Skeletal muscle tissue (tissue), 3 donors: ENCODE measurements at regions not wholly inside any gene's neighbourhood (a gene's known extent, or its start where the extent isn't known, plus 50 kb on each side); places are given as distances from the start of the nearest gene placed in this dataset.

ENCODE experiments used
- H3K27ac ChIP-seq: one replicate; pipeline ENCODE4 v1.7.0; 2013; ENCODE audit warnings: mild to moderate bottlenecking, low read depth, low read length, inconsistent platforms
- H3K27me3 ChIP-seq, 3 donors: one replicate each; pipeline ENCODE4 v1.7.0; 2013; ENCODE audit warnings: low read length in 3 of 3; ENCODE audit not compliant: control insufficient read depth in 3 of 3, insufficient read depth in 3 of 3
- H3K36me3 ChIP-seq, 3 donors: one replicate each; pipeline ENCODE4 v1.7.0; 2013; ENCODE audit warnings: low read length in 3 of 3; ENCODE audit not compliant: control insufficient read depth in 3 of 3, insufficient read depth in 3 of 3
- H3K4me1 ChIP-seq, 3 donors: one replicate each; pipeline ENCODE4 v1.7.0; 2013; ENCODE audit warnings: low read length in 3 of 3, mild to moderate bottlenecking in 3 of 3; ENCODE audit not compliant: control insufficient read depth in 3 of 3, insufficient read depth in 3 of 3
- H3K4me3 ChIP-seq, 3 donors: one replicate each; pipeline ENCODE4 v1.7.0; 2013; ENCODE audit warnings: low read length in 3 of 3
- H3K9ac ChIP-seq, 3 donors: one replicate each; pipeline ENCODE4 v1.7.0; 2013; ENCODE audit warnings: low read length in 3 of 3, mild to moderate bottlenecking in 3 of 3, moderate library complexity in 2 of 3, low read depth in 1 of 3
- H3K9me3 ChIP-seq, 3 donors: one replicate each; pipeline ENCODE4 v1.7.0; 2013; ENCODE audit warnings: low read length in 3 of 3; ENCODE audit not compliant: control insufficient read depth in 3 of 3
- donor health status: Osteomylitis.

DNA sequence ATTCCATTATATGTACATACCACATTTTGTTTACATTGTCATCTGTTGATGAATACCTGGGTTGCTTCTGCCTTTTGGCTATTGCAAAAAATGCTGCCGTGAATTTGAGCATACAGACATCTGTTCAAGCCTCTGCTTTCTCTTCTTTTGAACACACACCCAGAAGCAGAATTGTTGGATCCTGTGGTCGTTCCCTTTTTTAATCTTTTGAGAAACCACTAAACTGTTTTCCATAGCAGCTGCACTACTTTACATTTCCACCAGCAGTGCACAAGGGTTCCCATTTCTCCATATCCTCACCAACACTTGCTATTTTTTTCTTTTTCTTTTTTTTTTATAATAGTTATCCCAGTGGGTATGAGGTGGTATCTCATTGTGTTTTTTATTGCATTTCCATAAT, 123.5 kb downstream of the TEX29 start:
- Histone ChIP-seq H3K27ac (no peak overlapping the region), H3K9ac (no peak overlapping the region), H3K4me3 (no peak overlapping the region), H3K27me3 (peaks cover 0 to 14% (median 7%) of the 10 kb centered on the region in 3 donors), H3K36me3 (no peaks in the 10 kb centered on the region), H3K9me3 (peaks cover 4 to 7% (median 5%) of the 10 kb centered on the region in 3 donors), H3K4me1 (no peaks in the 10 kb centered on the region)

DNA sequence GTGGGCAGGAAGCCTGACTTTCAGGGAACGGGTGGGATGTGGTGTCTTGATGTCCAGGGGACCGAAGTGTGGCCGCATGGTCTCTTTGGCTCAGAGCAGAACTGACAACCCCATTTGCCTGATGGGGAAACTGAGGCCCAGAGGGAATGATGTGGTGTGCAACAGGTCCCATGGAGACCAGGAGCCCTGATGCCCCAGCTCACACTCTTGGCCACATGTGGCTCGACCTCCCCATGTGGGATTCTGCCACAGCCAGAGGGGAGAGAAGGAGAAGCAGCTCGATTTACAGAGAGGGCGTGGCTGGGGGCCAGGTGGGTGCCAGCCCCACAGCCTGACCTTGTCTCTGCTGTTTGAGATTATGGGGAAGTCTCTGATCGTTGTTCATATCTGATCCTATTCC, 128.1 kb downstream of the TEX29 start:
- peaks cover 8 to 23% (median 12%) of the 10 kb centered on the region in 3 donors for H3K27me3 ChIP-seq
- no peaks in the 10 kb centered on the region for H3K36me3 ChIP-seq

DNA sequence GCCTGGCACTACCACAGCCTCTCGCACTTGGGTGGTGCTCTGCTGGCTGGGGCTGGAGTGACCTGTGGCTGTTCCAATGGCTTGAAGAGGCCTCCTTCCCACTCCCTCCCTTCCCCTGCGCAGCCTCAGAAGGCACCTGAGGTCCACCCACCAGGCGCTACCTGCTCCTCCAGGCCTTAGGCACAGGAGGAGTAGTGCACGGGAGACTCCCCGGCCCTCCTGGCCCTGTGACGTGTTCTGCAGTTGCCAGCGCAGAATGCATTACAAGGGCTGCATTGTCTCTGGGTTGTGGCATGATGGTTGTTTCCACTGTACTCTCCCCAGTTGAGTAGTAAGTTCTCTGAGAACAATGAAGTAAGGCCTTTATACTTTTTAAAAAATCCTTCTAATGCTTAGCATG, 128.6 kb downstream of the TEX29 start:
- Histone ChIP-seq H3K4me1 (no peaks in the 10 kb centered on the region), H3K36me3 (no peaks in the 10 kb centered on the region), H3K9me3 (peaks cover 4 to 7% (median 4%) of the 10 kb centered on the region in 3 donors), H3K9ac (no peak overlapping the region), H3K27ac (no peak overlapping the region), H3K4me3 (no peak overlapping the region), H3K27me3 (peaks cover 8 to 23% (median 12%) of the 10 kb centered on the region in 3 donors)

More for the DNA sequence above, 128.1 kb downstream of the TEX29 start:
- no peak overlapping the region for H3K9ac ChIP-seq
- H3K4me3 ChIP-seq: no peak overlapping the region
- peaks cover 4 to 7% (median 4%) of the 10 kb centered on the region in 3 donors for H3K9me3 ChIP-seq
- H3K27ac ChIP-seq: no peak overlapping the region
- no peaks in the 10 kb centered on the region for H3K4me1 ChIP-seq

DNA sequence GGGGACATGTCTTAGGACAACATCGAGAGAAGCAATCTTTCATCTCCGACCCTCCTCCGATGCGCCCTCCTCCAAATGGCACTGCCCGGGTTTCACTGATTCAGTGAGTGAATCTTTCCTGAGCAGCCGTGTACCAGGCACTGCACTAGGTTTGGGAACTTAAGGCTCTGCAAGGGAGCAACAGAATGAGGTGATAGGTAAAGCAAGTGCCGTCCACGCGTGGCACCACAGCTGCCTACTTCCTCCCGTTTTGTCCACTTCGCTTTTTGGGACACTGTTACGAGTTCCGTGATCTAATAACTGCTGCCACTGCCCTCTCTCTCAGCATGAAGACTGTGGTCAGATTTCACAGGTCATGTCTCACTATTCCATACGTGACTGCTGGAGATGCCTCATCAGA, 131.0 kb downstream of the TEX29 start:
- Histone ChIP-seq H3K27ac (no peak overlapping the region), H3K36me3 (no peaks in the 10 kb centered on the region), H3K27me3 (peaks cover 8 to 23% (median 12%) of the 10 kb centered on the region in 3 donors), H3K9ac (no peak overlapping the region), H3K9me3 (peaks cover 4 to 7% (median 4%) of the 10 kb centered on the region in 3 donors), H3K4me3 (no peak overlapping the region), H3K4me1 (no peaks in the 10 kb centered on the region)

DNA sequence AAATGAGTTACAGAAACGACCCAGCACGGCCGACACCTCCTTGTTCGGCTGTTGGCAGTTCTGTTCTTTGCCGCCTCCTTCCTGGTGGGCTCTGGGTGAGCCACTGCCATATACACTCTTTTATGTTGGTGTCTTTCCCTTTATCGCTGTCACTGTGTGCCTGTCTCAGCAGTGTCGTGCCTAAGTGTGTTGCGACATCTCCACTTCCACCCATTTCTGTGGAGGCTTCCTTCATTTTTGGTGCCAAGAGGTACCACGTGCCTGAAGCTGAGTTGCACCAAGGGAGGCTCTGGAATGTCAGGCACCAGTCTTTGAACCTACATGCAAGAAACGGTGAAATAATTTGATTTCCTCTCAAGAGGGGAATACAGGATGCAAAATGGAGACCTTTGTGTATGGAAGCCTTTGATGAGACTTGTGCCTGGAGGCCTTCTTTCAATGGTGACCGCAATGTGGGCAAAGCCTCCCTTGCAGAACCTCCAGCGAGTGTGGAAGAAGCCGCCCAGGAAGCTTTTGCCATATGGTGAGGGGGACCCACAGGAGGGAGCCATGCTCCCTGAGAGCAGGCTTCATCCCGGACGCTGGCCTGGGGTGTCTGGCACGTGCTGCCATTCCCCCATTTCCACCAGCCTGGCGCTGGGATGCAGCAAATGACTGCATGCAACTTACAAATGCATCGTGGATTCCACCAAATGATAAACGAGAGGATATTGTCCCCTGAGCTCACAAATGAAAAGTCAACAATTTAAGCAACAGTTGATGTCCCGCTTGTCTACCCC, 136.2 kb downstream of the TEX29 start:
- Histone ChIP-seq H3K27ac (no peak overlapping the region), H3K4me3 (no peak overlapping the region), H3K4me1 (peaks cover 0 to 4% (median 0%) of the 10 kb centered on the region in 3 donors), H3K9ac (no peak overlapping the region), H3K27me3 (peaks cover 18 to 35% (median 25%) of the 10 kb centered on the region in 3 donors), H3K36me3 (no peaks in the 10 kb centered on the region), H3K9me3 (peaks cover 0 to 1% (median 0%) of the 10 kb centered on the region in 3 donors)

DNA sequence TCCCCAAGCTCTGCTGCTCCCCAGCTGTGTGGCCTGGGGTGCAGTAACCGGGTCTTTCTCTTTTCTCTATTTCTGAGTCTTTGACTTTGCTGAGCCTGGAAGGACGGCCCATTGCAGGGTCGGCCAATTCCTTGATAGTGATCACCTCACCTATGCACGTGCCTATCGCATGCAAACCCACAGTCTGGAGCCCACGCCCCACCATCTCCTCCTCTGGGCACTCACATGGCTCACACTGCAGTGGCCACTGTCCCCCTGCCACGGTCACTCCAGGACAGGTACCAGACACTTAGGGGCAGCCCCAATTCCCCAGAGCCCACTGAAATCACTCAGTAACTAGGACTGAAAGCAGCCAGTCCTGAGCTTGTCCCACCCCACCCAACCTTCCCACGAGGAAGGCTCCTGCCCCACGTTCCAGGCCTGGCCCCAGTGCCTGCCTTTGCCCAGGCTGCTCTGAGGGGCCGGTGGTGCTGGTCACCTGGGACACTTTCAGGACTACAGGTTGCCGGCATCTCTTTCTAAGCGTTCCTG, 137.6 kb downstream of the TEX29 start:
- no peak overlapping the region for H3K4me3 ChIP-seq

DNA sequence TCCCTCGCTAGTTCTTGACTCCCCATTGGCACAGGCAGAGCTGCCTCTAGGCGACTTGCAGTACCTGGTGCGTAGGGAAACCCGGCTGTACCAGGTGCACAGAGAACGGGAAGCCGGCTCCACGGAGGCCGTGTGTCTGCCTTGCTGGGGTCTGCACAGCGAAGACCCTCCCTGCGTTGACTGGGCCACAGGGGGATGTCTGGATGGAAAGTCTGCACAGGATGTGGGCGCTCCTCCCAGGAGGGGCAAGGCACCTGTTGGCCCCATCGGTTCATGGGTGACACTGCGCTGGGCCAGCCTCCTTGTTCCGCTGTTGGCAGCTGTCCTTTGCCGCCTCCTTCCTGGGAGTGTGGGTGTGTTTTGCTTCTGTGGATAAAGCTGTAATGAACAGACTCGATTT, 138.3 kb downstream of the TEX29 start:
- peaks cover 19 to 38% (median 22%) of the 10 kb centered on the region in 3 donors for H3K27me3 ChIP-seq
- H3K27ac ChIP-seq: no peak overlapping the region
- no peak overlapping the region for H3K4me3 ChIP-seq
- no peak overlapping the region for H3K9ac ChIP-seq
- H3K36me3 ChIP-seq: no peaks in the 10 kb centered on the region
- H3K4me1 ChIP-seq: peaks cover 0 to 4% (median 0%) of the 10 kb centered on the region in 3 donors
- H3K9me3 ChIP-seq: no peaks in the 10 kb centered on the region

More for the DNA sequence above, 137.6 kb downstream of the TEX29 start:
- Histone ChIP-seq H3K36me3 (no peaks in the 10 kb centered on the region), H3K9ac (no peak overlapping the region), H3K27me3 (peaks cover 19 to 35% (median 22%) of the 10 kb centered on the region in 3 donors), H3K9me3 (no peaks in the 10 kb centered on the region), H3K4me1 (peaks cover 0 to 4% (median 0%) of the 10 kb centered on the region in 3 donors), H3K27ac (no peak overlapping the region)

DNA sequence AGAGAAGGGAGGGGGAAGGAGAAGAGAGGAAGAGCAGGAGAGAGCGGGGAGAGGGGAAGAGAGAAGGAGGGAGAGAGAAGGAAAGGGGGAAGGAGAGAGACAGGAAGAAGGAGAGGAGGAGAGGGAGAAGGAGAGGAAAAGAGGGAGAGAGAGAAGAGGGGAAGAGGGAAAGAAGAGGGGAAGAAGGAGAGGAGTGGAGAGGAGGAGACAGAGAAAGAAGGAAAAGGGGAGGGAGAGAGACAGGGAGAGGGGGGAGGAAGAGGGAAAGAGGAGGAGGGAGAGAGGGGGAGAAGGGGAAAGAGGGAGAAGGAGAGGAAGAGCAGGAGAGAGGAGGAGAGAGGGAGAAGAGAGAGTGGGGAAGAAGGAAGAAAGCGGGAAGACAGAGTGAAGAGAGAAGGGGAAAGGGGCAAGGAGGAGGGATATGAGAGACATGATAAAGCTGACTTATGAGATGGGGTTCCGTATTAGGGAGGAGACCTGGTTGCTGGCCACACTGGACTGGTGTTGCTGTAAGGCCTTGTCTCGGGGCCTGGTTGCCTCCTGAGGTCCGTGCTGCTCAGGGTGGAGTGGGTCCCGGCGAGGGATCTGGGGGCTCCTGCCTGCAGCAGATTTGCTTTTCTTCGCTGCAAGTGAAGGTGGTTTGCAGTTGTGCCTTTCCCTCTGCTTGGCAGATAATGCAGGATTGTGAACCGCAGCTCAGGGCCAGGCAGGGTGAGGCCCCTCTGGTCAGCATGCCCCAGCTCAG, 139.5 kb downstream of the TEX29 start:
- Histone ChIP-seq H3K4me1 (peaks cover 0 to 4% (median 0%) of the 10 kb centered on the region in 3 donors), H3K27ac (no peak overlapping the region), H3K4me3 (no peak overlapping the region), H3K9me3 (no peaks in the 10 kb centered on the region), H3K9ac (no peak overlapping the region), H3K27me3 (peaks cover 21 to 38% (median 25%) of the 10 kb centered on the region in 3 donors), H3K36me3 (no peaks in the 10 kb centered on the region)

DNA sequence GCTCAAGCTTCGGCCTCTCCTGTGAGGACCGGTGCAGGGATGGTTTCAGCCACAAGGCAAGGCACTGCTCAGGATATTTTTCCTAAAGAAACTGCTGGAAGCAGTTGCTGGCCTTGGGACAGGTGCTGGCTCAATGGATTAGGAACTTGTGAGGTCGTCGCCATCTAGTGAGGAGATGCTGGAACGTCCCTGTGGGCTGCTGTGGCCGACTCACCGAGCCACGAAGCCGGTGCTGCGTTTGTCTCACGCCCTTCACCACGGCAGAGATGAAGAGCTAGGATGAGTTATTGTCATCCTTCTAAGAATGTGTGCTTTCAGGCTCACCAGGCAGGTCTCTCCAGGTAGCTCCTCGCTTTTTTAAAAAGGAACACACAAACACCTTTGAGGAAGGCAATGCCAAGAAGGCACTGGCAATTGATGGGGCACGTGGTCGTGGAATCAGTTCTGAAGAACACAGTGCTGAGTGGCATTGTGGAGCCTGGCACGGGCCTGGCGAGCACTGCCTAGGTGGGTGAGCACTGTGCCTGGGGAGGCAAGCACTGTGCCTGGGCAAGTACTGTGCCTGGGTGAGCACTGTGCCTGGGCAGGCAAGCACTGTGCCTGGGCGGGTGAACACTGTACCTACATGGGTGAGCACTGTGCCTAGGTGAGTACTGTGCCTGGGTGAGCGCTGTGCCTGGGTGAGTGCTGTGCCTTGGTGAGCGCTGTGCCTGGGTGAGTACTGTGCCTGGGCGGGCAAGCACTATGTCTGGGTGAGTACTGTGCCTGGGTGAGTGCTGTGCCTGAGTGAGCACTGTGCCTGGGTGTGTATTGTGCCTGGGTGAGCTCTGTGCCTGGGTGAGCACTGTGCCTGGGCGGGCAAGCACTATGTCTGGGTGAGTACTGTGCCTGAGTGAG, 140.4 kb downstream of the TEX29 start:
- H3K36me3 ChIP-seq: no peaks in the 10 kb centered on the region
- peaks cover 0 to 4% (median 0%) of the 10 kb centered on the region in 3 donors for H3K4me1 ChIP-seq
- H3K27ac ChIP-seq: no peak overlapping the region
- no peak overlapping the region for H3K4me3 ChIP-seq
- peaks cover 21 to 38% (median 25%) of the 10 kb centered on the region in 3 donors for H3K27me3 ChIP-seq
- H3K9me3 ChIP-seq: no peaks in the 10 kb centered on the region
- no peak overlapping the region for H3K9ac ChIP-seq
